GM23338 (cell line): ENCODE measurements at regions not wholly inside any gene's neighbourhood (a gene's known extent, or its start where the extent isn't known, plus 50 kb on each side); places are given as distances from the start of the nearest gene placed in this dataset.

ENCODE experiments used
- ATAC-seq: fragments of 200-7000 bp; cut with Tn5 transposase; 3 replicates; pipeline ENCODE4 v1.9.1; 2020
- DNase-seq: peaks from one replicate; pipeline ENCODE4 v3.0.0-alpha.2; 2015; ENCODE audit warnings: low spot score
- H2AFZ ChIP-seq: fragments of 200-600 bp; sonication (generic); 2 replicates; pipeline ENCODE4 v1.8.0; 2016; ENCODE audit warnings: antibody characterized with exemption, mild to moderate bottlenecking, moderate library complexity
- H3F3A ChIP-seq: fragments of 200-600 bp; sonication (generic); replicated peaks from 2 replicates; pipeline ENCODE4 v1.8.0; 2017; ENCODE audit warnings: antibody characterized with exemption, mixed run types, low read depth
- H3K27ac ChIP-seq: fragments of 200-600 bp; sonication (generic); 2 replicates; pipeline ENCODE4 v1.6.1; 2016; ENCODE audit warnings: low read depth
- H3K27me3 ChIP-seq: fragments of 200-600 bp; sonication (generic); 2 replicates; pipeline ENCODE4 v1.8.0; 2016; ENCODE audit warnings: mild to moderate bottlenecking, mixed run types, moderate library complexity; ENCODE audit not compliant: insufficient read depth
- H3K36me3 ChIP-seq: fragments of 200-600 bp; sonication (generic); 2 replicates; pipeline ENCODE4 v1.8.0; 2016; ENCODE audit warnings: mild to moderate bottlenecking; ENCODE audit not compliant: insufficient read depth
- H3K4me1 ChIP-seq: fragments of 200-600 bp; sonication (generic); 2 replicates; pipeline ENCODE4 v1.8.0; 2016; ENCODE audit warnings: mild to moderate bottlenecking, moderate library complexity; ENCODE audit not compliant: insufficient read depth
- H3K4me2 ChIP-seq: fragments of 200-600 bp; sonication (generic); 2 replicates; pipeline ENCODE4 v1.7.1; 2017; ENCODE audit warnings: mixed run types
- H3K4me3 ChIP-seq: fragments of 200-600 bp; sonication (generic); 2 replicates; pipeline ENCODE4 v1.6.1; 2016; ENCODE audit warnings: mixed run types
- H3K79me2 ChIP-seq: fragments of 200-600 bp; sonication (generic); replicated peaks from 2 replicates; pipeline ENCODE4 v1.8.0; 2017; ENCODE audit warnings: mild to moderate bottlenecking; ENCODE audit not compliant: insufficient read depth
- H3K9me2 ChIP-seq: fragments of 200-600 bp; sonication (generic); 2 replicates; pipeline ENCODE4 v1.8.0; 2017; ENCODE audit not compliant: insufficient read depth
- H4K20me1 ChIP-seq: fragments of 200-600 bp; sonication (generic); replicated peaks from 2 replicates; pipeline ENCODE4 v1.8.0; 2017; ENCODE audit warnings: mild to moderate bottlenecking; ENCODE audit not compliant: insufficient read depth
- H3K27ac Mint-ChIP-seq: 2 replicates; pipeline ENCODE4 v1.8.0; 2020; ENCODE audit warnings: inconsistent platforms, mild to moderate bottlenecking, moderate library complexity, mixed read lengths
- H3K27me3 Mint-ChIP-seq: 3 replicates; pipeline ENCODE4 v1.8.0; 2022; ENCODE audit warnings: low read depth, mild to moderate bottlenecking, moderate library complexity, mixed read lengths, inconsistent platforms; ENCODE audit not compliant: insufficient read depth, poor library complexity
- H3K36me3 Mint-ChIP-seq: 3 replicates; pipeline ENCODE4 v1.8.0; 2021; ENCODE audit warnings: low read depth, mild to moderate bottlenecking, inconsistent platforms, moderate library complexity, mixed read lengths
- H3K4me1 Mint-ChIP-seq: 3 replicates; pipeline ENCODE4 v1.8.0; 2020; ENCODE audit warnings: mild to moderate bottlenecking, inconsistent platforms, mixed read lengths
- H3K4me3 Mint-ChIP-seq: 3 replicates; pipeline ENCODE4 v1.8.0; 2021; ENCODE audit warnings: moderate library complexity, mild to moderate bottlenecking, inconsistent platforms, mixed read lengths
- H3K9me3 Mint-ChIP-seq: 3 replicates; pipeline ENCODE4 v1.8.0; 2020; ENCODE audit warnings: moderate library complexity, mild to moderate bottlenecking, inconsistent platforms, mixed read lengths
- EZH2 ChIP-seq: fragments of 200-600 bp; sonication (generic); IDR thresholded peaks from one replicate; pipeline ENCODE4 v1.8.0; 2017; ENCODE audit warnings: antibody characterized with exemption, mild to moderate bottlenecking, low read depth; ENCODE audit not compliant: unreplicated experiment
- EZH2phosphoT487 ChIP-seq: fragments of 200-600 bp; sonication (generic); IDR thresholded peaks from one replicate; pipeline ENCODE4 v1.8.1; 2018; ENCODE audit warnings: antibody characterized with exemption; ENCODE audit not compliant: unreplicated experiment
- POLR2AphosphoS5 ChIP-seq: IDR thresholded peaks from 2 replicates; pipeline ENCODE4 v1.6.1; 2016; ENCODE audit warnings: antibody characterized with exemption, low read depth
- ZNF114 ChIP-seq: fragments of 250-450 bp; sonication (Bioruptor Pico); IDR thresholded peaks from 2 replicates; pipeline ENCODE4 v1.5.0; 2020; ENCODE audit warnings: mild to moderate bottlenecking, moderate library complexity
- TF ChIP-seq, protein P1 (sequence below): IDR thresholded peaks from one replicate; pipeline ENCODE4 v1.6.1; 2018; ENCODE audit warnings: antibody characterized with exemption; ENCODE audit not compliant: unreplicated experiment
- TF ChIP-seq, protein P2 (sequence below), 2 experiments: fragments of 200-600 bp in 1 of 2; sonication (generic) in 1 of 2; conservative IDR thresholded peaks; 2 replicates each; pipeline versions ENCODE4 v1.5.1 to v1.6.1; 2016 to 2017; ENCODE audit warnings: antibody characterized with exemption in 2 of 2, low read depth in 2 of 2, mild to moderate bottlenecking in 2 of 2, moderate library complexity in 1 of 2
- TF ChIP-seq, protein P3 (sequence below): IDR thresholded peaks from 2 replicates; pipeline ENCODE4 v1.6.1; 2016; ENCODE audit warnings: antibody characterized with exemption

DNA sequence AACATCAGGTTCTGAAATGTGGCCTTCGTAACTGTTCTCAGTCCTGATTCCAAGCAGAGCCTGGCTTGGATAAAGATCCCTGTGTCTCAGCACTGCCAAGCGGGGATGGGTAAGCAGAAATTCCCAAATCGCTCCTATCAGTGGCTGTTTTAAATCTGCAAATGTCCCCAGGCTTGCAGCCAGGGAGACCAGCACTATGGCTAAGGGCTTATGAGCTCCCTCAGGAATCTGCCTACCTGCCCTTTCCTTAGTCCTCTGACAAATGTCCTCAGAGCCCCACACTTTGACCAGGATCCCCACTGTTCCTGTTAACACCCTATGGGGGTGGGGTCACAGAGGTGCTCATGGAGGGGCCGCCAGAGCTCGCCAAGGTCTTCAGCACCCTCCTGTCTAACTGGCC, 1062.8 kb downstream of the UQCRFS1 start (continued):
- TF ChIP-seq, protein P1, sequence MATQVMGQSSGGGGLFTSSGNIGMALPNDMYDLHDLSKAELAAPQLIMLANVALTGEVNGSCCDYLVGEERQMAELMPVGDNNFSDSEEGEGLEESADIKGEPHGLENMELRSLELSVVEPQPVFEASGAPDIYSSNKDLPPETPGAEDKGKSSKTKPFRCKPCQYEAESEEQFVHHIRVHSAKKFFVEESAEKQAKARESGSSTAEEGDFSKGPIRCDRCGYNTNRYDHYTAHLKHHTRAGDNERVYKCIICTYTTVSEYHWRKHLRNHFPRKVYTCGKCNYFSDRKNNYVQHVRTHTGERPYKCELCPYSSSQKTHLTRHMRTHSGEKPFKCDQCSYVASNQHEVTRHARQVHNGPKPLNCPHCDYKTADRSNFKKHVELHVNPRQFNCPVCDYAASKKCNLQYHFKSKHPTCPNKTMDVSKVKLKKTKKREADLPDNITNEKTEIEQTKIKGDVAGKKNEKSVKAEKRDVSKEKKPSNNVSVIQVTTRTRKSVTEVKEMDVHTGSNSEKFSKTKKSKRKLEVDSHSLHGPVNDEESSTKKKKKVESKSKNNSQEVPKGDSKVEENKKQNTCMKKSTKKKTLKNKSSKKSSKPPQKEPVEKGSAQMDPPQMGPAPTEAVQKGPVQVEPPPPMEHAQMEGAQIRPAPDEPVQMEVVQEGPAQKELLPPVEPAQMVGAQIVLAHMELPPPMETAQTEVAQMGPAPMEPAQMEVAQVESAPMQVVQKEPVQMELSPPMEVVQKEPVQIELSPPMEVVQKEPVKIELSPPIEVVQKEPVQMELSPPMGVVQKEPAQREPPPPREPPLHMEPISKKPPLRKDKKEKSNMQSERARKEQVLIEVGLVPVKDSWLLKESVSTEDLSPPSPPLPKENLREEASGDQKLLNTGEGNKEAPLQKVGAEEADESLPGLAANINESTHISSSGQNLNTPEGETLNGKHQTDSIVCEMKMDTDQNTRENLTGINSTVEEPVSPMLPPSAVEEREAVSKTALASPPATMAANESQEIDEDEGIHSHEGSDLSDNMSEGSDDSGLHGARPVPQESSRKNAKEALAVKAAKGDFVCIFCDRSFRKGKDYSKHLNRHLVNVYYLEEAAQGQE: no peak
- TF ChIP-seq POLR2AphosphoS5 (no peak), EZH2phosphoT487 (no peak)
- TF ChIP-seq, protein P2, sequence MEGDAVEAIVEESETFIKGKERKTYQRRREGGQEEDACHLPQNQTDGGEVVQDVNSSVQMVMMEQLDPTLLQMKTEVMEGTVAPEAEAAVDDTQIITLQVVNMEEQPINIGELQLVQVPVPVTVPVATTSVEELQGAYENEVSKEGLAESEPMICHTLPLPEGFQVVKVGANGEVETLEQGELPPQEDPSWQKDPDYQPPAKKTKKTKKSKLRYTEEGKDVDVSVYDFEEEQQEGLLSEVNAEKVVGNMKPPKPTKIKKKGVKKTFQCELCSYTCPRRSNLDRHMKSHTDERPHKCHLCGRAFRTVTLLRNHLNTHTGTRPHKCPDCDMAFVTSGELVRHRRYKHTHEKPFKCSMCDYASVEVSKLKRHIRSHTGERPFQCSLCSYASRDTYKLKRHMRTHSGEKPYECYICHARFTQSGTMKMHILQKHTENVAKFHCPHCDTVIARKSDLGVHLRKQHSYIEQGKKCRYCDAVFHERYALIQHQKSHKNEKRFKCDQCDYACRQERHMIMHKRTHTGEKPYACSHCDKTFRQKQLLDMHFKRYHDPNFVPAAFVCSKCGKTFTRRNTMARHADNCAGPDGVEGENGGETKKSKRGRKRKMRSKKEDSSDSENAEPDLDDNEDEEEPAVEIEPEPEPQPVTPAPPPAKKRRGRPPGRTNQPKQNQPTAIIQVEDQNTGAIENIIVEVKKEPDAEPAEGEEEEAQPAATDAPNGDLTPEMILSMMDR (conservative IDR thresholded peaks at IDR 0.05; ENCODE audit: low read depth in 2 of 2): no peak

DNA sequence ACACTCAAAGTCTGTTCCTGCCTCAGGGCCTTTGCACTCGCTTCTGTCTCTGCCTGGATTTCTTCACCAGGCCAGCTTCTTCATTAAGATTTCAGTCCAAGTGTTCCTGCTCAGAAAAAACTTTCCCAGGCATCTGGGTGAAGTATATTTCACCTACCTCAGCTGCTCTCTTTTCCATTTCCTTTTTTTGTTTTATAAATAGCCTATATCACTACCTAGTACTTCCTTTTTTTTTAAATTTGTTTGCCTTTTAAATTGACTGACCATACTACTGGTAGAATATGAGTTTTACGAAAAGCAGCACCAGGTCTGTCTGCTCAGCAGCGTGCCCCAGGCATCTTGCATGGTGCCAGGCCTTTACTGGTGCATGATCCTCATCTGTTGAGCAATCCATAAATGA, 1064.4 kb downstream of the UQCRFS1 start:
- H3K4me2 ChIP-seq: no peak overlapping the region
- no peaks in the 10 kb centered on the region for H3F3A ChIP-seq
- no peaks in the 10 kb centered on the region for H3K36me3 ChIP-seq
- peaks cover 4% of the 10 kb centered on the region; the same call in 2 of the 3 replicates for H3K9me3 Mint-ChIP-seq
- no peak overlapping the region for H3K4me3 Mint-ChIP-seq
- no peaks in the 10 kb centered on the region for H4K20me1 ChIP-seq
- H3K27ac ChIP-seq: no peak overlapping the region
- H3K27me3 ChIP-seq: no peaks in the 10 kb centered on the region
- no peak overlapping the region for H3K27ac Mint-ChIP-seq
- H3K27me3 Mint-ChIP-seq: peaks cover 3% of the 10 kb centered on the region
- DNase-seq (no peak), ATAC-seq (no peak)
- H3K4me3 ChIP-seq: no peak overlapping the region
- no peaks in the 10 kb centered on the region; the same call in 1 of the 2 replicates for H3K4me1 ChIP-seq
- 0 out of 2 replicates have a peak, but pooled peaks cover 4% of the 10 kb centered on the region for H3K9me2 ChIP-seq
- H3K79me2 ChIP-seq: no peaks in the 10 kb centered on the region
- H3K36me3 Mint-ChIP-seq: no peaks in the 10 kb centered on the region
- no peak overlapping the region for H2AFZ ChIP-seq
- TF ChIP-seq POLR2AphosphoS5 (no peak), EZH2 (no peak), ZNF114 (CRISPR knock-in tag) (no peak), EZH2phosphoT487 (no peak)
- TF ChIP-seq, protein P1: no peak
- TF ChIP-seq, protein P3, sequence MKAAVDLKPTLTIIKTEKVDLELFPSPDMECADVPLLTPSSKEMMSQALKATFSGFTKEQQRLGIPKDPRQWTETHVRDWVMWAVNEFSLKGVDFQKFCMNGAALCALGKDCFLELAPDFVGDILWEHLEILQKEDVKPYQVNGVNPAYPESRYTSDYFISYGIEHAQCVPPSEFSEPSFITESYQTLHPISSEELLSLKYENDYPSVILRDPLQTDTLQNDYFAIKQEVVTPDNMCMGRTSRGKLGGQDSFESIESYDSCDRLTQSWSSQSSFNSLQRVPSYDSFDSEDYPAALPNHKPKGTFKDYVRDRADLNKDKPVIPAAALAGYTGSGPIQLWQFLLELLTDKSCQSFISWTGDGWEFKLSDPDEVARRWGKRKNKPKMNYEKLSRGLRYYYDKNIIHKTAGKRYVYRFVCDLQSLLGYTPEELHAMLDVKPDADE: no peak
- peaks cover 10% of the 10 kb centered on the region for H3K4me1 Mint-ChIP-seq
